Thoracic aorta (tissue), 2 donors: ENCODE measurements at regions not wholly inside any gene's neighbourhood (a gene's known extent, or its start where the extent isn't known, plus 50 kb on each side); places are given as distances from the start of the nearest gene placed in this dataset.

Experiments used
- ATAC-seq: fragments of 150-250 bp; one replicate; pipeline ENCODE4 v1.8.0; 2017; ENCODE audit warnings: low read depth; ENCODE audit not compliant: insufficient number of reproducible peaks, low FRiP score
- DNase-seq: peaks from one replicate; pipeline ENCODE4 v3.0.0-alpha.2; 2020; ENCODE audit warnings: low spot score
- H3K27ac ChIP-seq, 2 donors: fragments of 200-600 bp; sonication (generic); 1 replicate in 1 of 2; 2 replicates in 1 of 2; pipeline ENCODE4 v1.5.1; 2016; ENCODE audit warnings: mild to moderate bottlenecking in 2 of 2, moderate library complexity in 2 of 2
- H3K27me3 ChIP-seq: fragments of 200-600 bp; sonication (generic); replicated peaks from 2 replicates; pipeline ENCODE4 v1.6.0; 2016; ENCODE audit warnings: mild to moderate bottlenecking; ENCODE audit not compliant: insufficient read depth
- H3K36me3 ChIP-seq: fragments of 200-600 bp; sonication (generic); one replicate; pipeline ENCODE4 v1.5.1; 2016
- H3K4me1 ChIP-seq, 2 donors: fragments of 200-600 bp; sonication (generic); 1 replicate in 1 of 2; 2 replicates in 1 of 2; pipeline versions ENCODE4 v1.5.1 to v1.6.0; 2016; ENCODE audit warnings: low read depth in 2 of 2, mild to moderate bottlenecking in 1 of 2; ENCODE audit not compliant: control insufficient read depth in 1 of 2
- H3K4me3 ChIP-seq: fragments of 200-600 bp; sonication (generic); 2 replicates; pipeline ENCODE4 v1.5.1; 2016; ENCODE audit warnings: mild to moderate bottlenecking
- H3K9me3 ChIP-seq: fragments of 200-600 bp; sonication (generic); 2 replicates; pipeline ENCODE4 v1.5.1; 2016
- CTCF ChIP-seq: fragments of 200-600 bp; sonication (generic); IDR thresholded peaks from one replicate; pipeline ENCODE4 v1.5.1; 2019; ENCODE audit warnings: antibody characterized with exemption

- no peak for DNase-seq
Observed at GRCh38 chr5:52577546-52577945, 210.2 kb upstream of the ITGA1 start.

GRCh38 chr5:52579391-52579790 is 208.3 kb upstream of the ITGA1 start:
- Histone ChIP-seq H3K36me3 (no peaks in the 10 kb centered on the region), H3K9me3 (no peaks in the 10 kb centered on the region), H3K4me1 (no peaks in the 10 kb centered on the region), H3K27me3 (no peaks in the 10 kb centered on the region), H3K4me3 (no peak overlapping the region), H3K27ac (no peak overlapping the region)
- no peak for ATAC-seq
- no peak for DNase-seq
- no peak for TF ChIP-seq CTCF

More at GRCh38 chr5:52577546-52577945, 210.2 kb upstream of the ITGA1 start:
- H3K27me3 ChIP-seq = no peaks in the 10 kb centered on the region
- H3K4me3 ChIP-seq = no peak overlapping the region
- no peaks in the 10 kb centered on the region for H3K4me1 ChIP-seq
- H3K27ac ChIP-seq = no peak overlapping the region
- TF ChIP-seq CTCF = no peak
- H3K36me3 ChIP-seq = no peaks in the 10 kb centered on the region
- no peak for ATAC-seq
- H3K9me3 ChIP-seq = no peaks in the 10 kb centered on the region

GRCh38 chr5:52580921-52581320 is 206.8 kb upstream of the ITGA1 start:
- H3K4me3 ChIP-seq = no peak overlapping the region
- ATAC-seq (no peak), DNase-seq (no peak)
- H3K27me3 ChIP-seq = no peaks in the 10 kb centered on the region
- no peaks in the 10 kb centered on the region for H3K4me1 ChIP-seq
- TF ChIP-seq CTCF = no peak
- no peaks in the 10 kb centered on the region for H3K36me3 ChIP-seq
- no peak overlapping the region for H3K27ac ChIP-seq
- no peaks in the 10 kb centered on the region for H3K9me3 ChIP-seq

GRCh38 chr5:52582313-52582712 is 205.4 kb upstream of the ITGA1 start:
- DNase-seq (no peak), ATAC-seq (no peak)
- Histone ChIP-seq H3K27ac (no peak overlapping the region), H3K36me3 (no peaks in the 10 kb centered on the region), H3K9me3 (no peaks in the 10 kb centered on the region), H3K4me3 (no peak overlapping the region), H3K4me1 (no peaks in the 10 kb centered on the region), H3K27me3 (no peaks in the 10 kb centered on the region)
- TF ChIP-seq CTCF = no peak

GRCh38 chr5:52587131-52587530 is 200.6 kb upstream of the ITGA1 start:
- no peak overlapping the region for H3K4me3 ChIP-seq
- no peak for DNase-seq
- H3K9me3 ChIP-seq = no peaks in the 10 kb centered on the region
- no peak for ATAC-seq
- no peak overlapping the region for H3K27ac ChIP-seq
- no peaks in the 10 kb centered on the region for H3K36me3 ChIP-seq
- no peak for TF ChIP-seq CTCF
- H3K27me3 ChIP-seq = no peaks in the 10 kb centered on the region
- no peaks in the 10 kb centered on the region for H3K4me1 ChIP-seq
